ENCODE measurements at regions not wholly inside any gene's neighbourhood (a gene's known extent, or its start where the extent isn't known, plus 50 kb on each side); places are given as distances from the start of the nearest gene placed in this dataset.

- TF ChIP-seq POLR2A (IDR thresholded peaks at IDR 0.05; ENCODE audit: extremely low read depth, insufficient read length) (no peak), CTCF (IDR thresholded peaks at IDR 0.05; ENCODE audit: low read depth, low read length) (no peak), MYC (IDR thresholded peaks at IDR 0.05; ENCODE audit: low read depth, low read length) (no peak), MAX (IDR thresholded peaks at IDR 0.05; ENCODE audit: low read depth, low read length) (no peak)
Observed at GRCh38 chr4:117370944-117371668, 285.7 kb upstream of the TRAM1L1 start.

All from NB4 (cell line).